SK-N-SH treated with all-trans-retinoic acid at 6 μM for 48 hours (cell line): ENCODE measurements at regions not wholly inside any gene's neighbourhood (a gene's known extent, or its start where the extent isn't known, plus 50 kb on each side); places are given as distances from the start of the nearest gene placed in this dataset.

Source experiments
- ATAC-seq: fragments of 200-7000 bp; cut with Tn5 transposase; 3 replicates; pipeline ENCODE4 v1.9.1; 2020; ENCODE audit warnings: mild to moderate bottlenecking, moderate library complexity
- ARNTL ChIP-seq: fragments of 450-650 bp; formaldehyde crosslinking; IDR thresholded peaks from 2 replicates; pipeline ENCODE4 v1.5.0; 2020; ENCODE audit warnings: low read depth, mild to moderate bottlenecking, moderate library complexity, borderline replicate concordance
- BACH2 ChIP-seq: fragments of 250-450 bp; sonication (Bioruptor Pico); IDR thresholded peaks from 2 replicates; pipeline ENCODE4 v1.9.0; 2021; ENCODE audit warnings: mild to moderate bottlenecking, borderline replicate concordance
- CREB5 ChIP-seq: fragments of 250-450 bp; sonication (Bioruptor Pico); IDR thresholded peaks from 2 replicates; pipeline ENCODE4 v1.5.1; 2020; ENCODE audit warnings: low read depth, mild to moderate bottlenecking, moderate library complexity
- CSDC2 ChIP-seq: fragments of 250-450 bp; sonication (Bioruptor Pico); IDR thresholded peaks from 2 replicates; pipeline ENCODE4 v1.5.0; 2020; ENCODE audit warnings: mild to moderate bottlenecking, moderate library complexity
- ESRRG ChIP-seq: fragments of 250-450 bp; sonication (Bioruptor Pico); IDR thresholded peaks from 2 replicates; pipeline ENCODE4 v1.6.1; 2021; ENCODE audit warnings: mild to moderate bottlenecking
- ISL1 ChIP-seq: fragments of 250-450 bp; sonication (Bioruptor Pico); IDR thresholded peaks from 2 replicates; pipeline ENCODE4 v2.1.2; 2022; ENCODE audit warnings: mild to moderate bottlenecking, moderate library complexity
- OSR1 ChIP-seq: fragments of 250-450 bp; sonication (Bioruptor Pico); IDR thresholded peaks from 2 replicates; pipeline ENCODE4 v1.8.0; 2022; ENCODE audit warnings: moderate library complexity, mild to moderate bottlenecking, inconsistent platforms
- PPARA ChIP-seq: fragments of 250-450 bp; sonication (Bioruptor Pico); IDR thresholded peaks from 2 replicates; pipeline ENCODE4 v1.5.0; 2020; ENCODE audit warnings: mild to moderate bottlenecking, borderline replicate concordance
- RARB ChIP-seq: fragments of 250-450 bp; sonication (Bioruptor Pico); IDR thresholded peaks from 2 replicates; pipeline ENCODE4 v1.8.0; 2021; ENCODE audit warnings: mild to moderate bottlenecking, moderate library complexity
- SNAI2 ChIP-seq: fragments of 250-450 bp; sonication (Bioruptor Pico); IDR thresholded peaks from 2 replicates; pipeline ENCODE4 v1.5.0; 2020; ENCODE audit warnings: mild to moderate bottlenecking, moderate library complexity
- TCF4 ChIP-seq: fragments of 250-450 bp; sonication (Bioruptor Pico); IDR thresholded peaks from 2 replicates; pipeline ENCODE4 v1.8.0; 2021; ENCODE audit warnings: mild to moderate bottlenecking, moderate library complexity, borderline replicate concordance
- TOX ChIP-seq: fragments of 250-450 bp; sonication (Bioruptor Pico); IDR thresholded peaks from 2 replicates; pipeline ENCODE4 v1.8.0; 2021; ENCODE audit warnings: mild to moderate bottlenecking, moderate library complexity, borderline replicate concordance
- ZC3H10 ChIP-seq: fragments of 250-450 bp; sonication (Bioruptor Pico); IDR thresholded peaks from 2 replicates; pipeline ENCODE4 v1.5.1; 2021; ENCODE audit warnings: mild to moderate bottlenecking, moderate library complexity
- ZFP3 ChIP-seq: fragments of 250-450 bp; sonication (Bioruptor Pico); IDR thresholded peaks from 2 replicates; pipeline ENCODE4 v1.5.0; 2020; ENCODE audit warnings: mild to moderate bottlenecking, moderate library complexity
- ZFP30 ChIP-seq: fragments of 450-650 bp; formaldehyde crosslinking; IDR thresholded peaks from 2 replicates; pipeline ENCODE4 v1.5.0; 2022; ENCODE audit warnings: mild to moderate bottlenecking, moderate library complexity
- ZNF565 ChIP-seq: fragments of 450-650 bp; formaldehyde crosslinking; conservative IDR thresholded peaks from 2 replicates; pipeline ENCODE4 v1.5.0; 2020; ENCODE audit warnings: low read depth, mild to moderate bottlenecking, moderate library complexity
- ZNF70 ChIP-seq: fragments of 450-650 bp; formaldehyde crosslinking; IDR thresholded peaks from 2 replicates; pipeline ENCODE4 v1.5.0; 2020; ENCODE audit warnings: mild to moderate bottlenecking, moderate library complexity
- ZNF8 ChIP-seq: fragments of 450-650 bp; formaldehyde crosslinking; IDR thresholded peaks from 2 replicates; pipeline ENCODE4 v1.5.0; 2020; ENCODE audit warnings: mild to moderate bottlenecking, moderate library complexity
- TF ChIP-seq, protein P1 (sequence below): fragments of 250-450 bp; sonication (Bioruptor Pico); IDR thresholded peaks from 2 replicates; pipeline ENCODE4 v1.5.0; 2020; ENCODE audit warnings: mild to moderate bottlenecking, moderate library complexity
- TF ChIP-seq, protein P2 (sequence below): fragments of 250-450 bp; sonication (Bioruptor Pico); IDR thresholded peaks from 2 replicates; pipeline ENCODE4 v1.8.0; 2021; ENCODE audit warnings: low read depth, mild to moderate bottlenecking, moderate library complexity, borderline replicate concordance
- TF ChIP-seq, protein P3 (sequence below): fragments of 250-450 bp; sonication (Bioruptor Pico); IDR thresholded peaks from 2 replicates; pipeline ENCODE4 v1.5.1; 2021; ENCODE audit warnings: mild to moderate bottlenecking, moderate library complexity

GRCh38 chr12:14252697-14253096 lies 112.8 kb upstream of the ATF7IP start:
- TF ChIP-seq SNAI2 (CRISPR knock-in tag) (no peak), ISL1 (no peak), TOX (no peak), ZFP3 (CRISPR knock-in tag) (no peak)
- TF ChIP-seq, protein P1, sequence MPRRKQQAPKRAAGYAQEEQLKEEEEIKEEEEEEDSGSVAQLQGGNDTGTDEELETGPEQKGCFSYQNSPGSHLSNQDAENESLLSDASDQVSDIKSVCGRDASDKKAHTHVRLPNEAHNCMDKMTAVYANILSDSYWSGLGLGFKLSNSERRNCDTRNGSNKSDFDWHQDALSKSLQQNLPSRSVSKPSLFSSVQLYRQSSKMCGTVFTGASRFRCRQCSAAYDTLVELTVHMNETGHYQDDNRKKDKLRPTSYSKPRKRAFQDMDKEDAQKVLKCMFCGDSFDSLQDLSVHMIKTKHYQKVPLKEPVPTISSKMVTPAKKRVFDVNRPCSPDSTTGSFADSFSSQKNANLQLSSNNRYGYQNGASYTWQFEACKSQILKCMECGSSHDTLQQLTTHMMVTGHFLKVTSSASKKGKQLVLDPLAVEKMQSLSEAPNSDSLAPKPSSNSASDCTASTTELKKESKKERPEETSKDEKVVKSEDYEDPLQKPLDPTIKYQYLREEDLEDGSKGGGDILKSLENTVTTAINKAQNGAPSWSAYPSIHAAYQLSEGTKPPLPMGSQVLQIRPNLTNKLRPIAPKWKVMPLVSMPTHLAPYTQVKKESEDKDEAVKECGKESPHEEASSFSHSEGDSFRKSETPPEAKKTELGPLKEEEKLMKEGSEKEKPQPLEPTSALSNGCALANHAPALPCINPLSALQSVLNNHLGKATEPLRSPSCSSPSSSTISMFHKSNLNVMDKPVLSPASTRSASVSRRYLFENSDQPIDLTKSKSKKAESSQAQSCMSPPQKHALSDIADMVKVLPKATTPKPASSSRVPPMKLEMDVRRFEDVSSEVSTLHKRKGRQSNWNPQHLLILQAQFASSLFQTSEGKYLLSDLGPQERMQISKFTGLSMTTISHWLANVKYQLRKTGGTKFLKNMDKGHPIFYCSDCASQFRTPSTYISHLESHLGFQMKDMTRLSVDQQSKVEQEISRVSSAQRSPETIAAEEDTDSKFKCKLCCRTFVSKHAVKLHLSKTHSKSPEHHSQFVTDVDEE (CRISPR knock-in tag), result no peak
- TF ChIP-seq, all 23 proteins: peak for 0
- no peak for ATAC-seq

- no peak for ATAC-seq
- TF ChIP-seq RARB (CRISPR knock-in tag) (no peak), ESRRG (no peak), CSDC2 (CRISPR knock-in tag) (no peak)
- TF ChIP-seq, all 23 proteins: peak for 0
These were observed 112.0 kb upstream of the ATF7IP start for GRCh38 chr12:14253496-14253895.

DNA sequence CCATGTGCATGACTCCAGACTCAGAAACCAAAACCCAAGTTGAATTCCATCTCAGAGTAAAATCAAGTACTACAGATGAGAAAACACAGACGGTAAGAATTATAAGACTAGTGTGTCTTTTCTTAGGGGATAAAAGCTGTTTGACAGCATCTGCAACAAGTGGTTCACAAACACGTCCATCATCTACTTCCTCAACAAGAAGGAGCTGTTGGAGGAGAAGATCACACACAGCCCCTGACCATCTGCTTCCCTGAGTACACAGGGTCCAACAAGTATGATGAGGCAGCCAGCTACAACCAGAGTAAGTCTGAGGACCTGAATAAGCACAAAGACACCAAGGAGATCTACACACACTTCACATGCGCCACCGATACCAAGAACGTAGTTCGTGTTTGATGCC lies 110.7 kb upstream of the ATF7IP start:
- no peak for TF ChIP-seq PPARA
- TF ChIP-seq OSR1 (CRISPR knock-in tag), result no peak
- TF ChIP-seq ZNF8, result no peak

DNA sequence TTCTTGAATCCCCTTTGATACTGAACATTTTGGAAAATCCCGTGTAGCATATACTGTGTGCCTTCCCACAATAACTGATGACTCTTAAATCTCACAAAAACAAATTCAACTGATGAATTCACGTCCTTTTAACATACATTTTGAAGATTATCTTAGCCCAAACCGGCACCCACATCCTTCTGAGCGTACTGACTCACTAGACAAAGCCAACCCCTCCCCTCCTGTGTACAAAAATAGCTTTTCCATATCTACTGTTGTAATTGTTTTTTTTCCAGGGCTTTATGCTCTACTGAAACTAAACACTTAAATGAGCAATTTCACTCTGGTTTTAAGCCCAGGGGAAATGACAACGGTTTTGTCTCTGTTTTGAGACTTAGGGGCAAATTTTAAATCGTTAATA lies 109.4 kb upstream of the ATF7IP start:
- ATAC-seq, result no peak
- TF ChIP-seq CREB5 (CRISPR knock-in tag), result no peak
- TF ChIP-seq ZFP3 (CRISPR knock-in tag), result no peak
- TF ChIP-seq ZNF70 (CRISPR knock-in tag), result no peak
- TF ChIP-seq PPARA, result no peak

More for the DNA sequence above, 110.7 kb upstream of the ATF7IP start:
- ATAC-seq, result no peak

- TF ChIP-seq ZFP3 (CRISPR knock-in tag), result no peak
- no peak for TF ChIP-seq ZC3H10 (CRISPR knock-in tag)
- TF ChIP-seq RARB (CRISPR knock-in tag), result no peak
- TF ChIP-seq, protein P2, sequence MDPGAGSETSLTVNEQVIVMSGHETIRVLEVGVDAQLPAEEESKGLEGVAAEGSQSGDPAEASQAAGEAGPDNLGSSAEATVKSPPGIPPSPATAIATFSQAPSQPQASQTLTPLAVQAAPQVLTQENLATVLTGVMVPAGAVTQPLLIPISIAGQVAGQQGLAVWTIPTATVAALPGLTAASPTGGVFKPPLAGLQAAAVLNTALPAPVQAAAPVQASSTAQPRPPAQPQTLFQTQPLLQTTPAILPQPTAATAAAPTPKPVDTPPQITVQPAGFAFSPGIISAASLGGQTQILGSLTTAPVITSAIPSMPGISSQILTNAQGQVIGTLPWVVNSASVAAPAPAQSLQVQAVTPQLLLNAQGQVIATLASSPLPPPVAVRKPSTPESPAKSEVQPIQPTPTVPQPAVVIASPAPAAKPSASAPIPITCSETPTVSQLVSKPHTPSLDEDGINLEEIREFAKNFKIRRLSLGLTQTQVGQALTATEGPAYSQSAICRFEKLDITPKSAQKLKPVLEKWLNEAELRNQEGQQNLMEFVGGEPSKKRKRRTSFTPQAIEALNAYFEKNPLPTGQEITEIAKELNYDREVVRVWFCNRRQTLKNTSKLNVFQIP (CRISPR knock-in tag), result no peak
- no peak for TF ChIP-seq CSDC2 (CRISPR knock-in tag)
- no peak for TF ChIP-seq TOX
- TF ChIP-seq, protein P3, sequence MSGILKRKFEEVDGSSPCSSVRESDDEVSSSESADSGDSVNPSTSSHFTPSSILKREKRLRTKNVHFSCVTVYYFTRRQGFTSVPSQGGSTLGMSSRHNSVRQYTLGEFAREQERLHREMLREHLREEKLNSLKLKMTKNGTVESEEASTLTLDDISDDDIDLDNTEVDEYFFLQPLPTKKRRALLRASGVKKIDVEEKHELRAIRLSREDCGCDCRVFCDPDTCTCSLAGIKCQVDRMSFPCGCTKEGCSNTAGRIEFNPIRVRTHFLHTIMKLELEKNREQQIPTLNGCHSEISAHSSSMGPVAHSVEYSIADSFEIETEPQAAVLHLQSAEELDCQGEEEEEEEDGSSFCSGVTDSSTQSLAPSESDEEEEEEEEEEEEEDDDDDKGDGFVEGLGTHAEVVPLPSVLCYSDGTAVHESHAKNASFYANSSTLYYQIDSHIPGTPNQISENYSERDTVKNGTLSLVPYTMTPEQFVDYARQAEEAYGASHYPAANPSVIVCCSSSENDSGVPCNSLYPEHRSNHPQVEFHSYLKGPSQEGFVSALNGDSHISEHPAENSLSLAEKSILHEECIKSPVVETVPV (CRISPR knock-in tag), result no peak
- no peak for TF ChIP-seq ZFP30
- no peak for TF ChIP-seq TCF4 (CRISPR knock-in tag)
- TF ChIP-seq BACH2, result no peak
- TF ChIP-seq PPARA, result no peak
- no peak for TF ChIP-seq ARNTL (CRISPR knock-in tag)
- no peak for TF ChIP-seq ZNF565
- peak; percentile 51; the same call in 2 of the 3 replicates for ATAC-seq
These were observed 108.8 kb upstream of the ATF7IP start for GRCh38 chr12:14256555-14257169.
